ENCODE measurements at regions not wholly inside any gene's neighbourhood (a gene's known extent, or its start where the extent isn't known, plus 50 kb on each side); places are given as distances from the start of the nearest gene placed in this dataset.

DNA sequence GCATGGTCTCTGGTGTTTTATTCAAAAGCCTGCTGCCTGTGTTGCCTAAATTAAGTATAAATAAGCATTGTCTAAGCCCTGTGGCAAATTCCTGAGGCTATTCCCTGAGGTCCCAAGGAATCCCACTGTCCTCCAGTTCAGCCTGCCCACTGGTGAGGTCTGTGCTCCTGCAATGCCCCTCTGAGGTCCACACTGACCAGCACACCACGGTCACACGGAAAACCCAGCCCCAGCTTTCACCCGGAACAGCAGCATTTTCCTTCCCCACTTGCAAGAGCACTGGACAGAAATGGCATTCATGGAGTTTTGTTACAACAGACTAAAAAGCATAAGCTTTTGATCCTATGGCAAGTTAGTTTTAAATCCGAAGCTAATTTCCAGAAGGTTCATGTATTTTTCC is 234.0 kb downstream of the KLF13 start:
- H3K4me3 ChIP-seq (ENCODE audit: low read depth, low read length): no peak overlapping the region
- TF ChIP-seq, protein P1, sequence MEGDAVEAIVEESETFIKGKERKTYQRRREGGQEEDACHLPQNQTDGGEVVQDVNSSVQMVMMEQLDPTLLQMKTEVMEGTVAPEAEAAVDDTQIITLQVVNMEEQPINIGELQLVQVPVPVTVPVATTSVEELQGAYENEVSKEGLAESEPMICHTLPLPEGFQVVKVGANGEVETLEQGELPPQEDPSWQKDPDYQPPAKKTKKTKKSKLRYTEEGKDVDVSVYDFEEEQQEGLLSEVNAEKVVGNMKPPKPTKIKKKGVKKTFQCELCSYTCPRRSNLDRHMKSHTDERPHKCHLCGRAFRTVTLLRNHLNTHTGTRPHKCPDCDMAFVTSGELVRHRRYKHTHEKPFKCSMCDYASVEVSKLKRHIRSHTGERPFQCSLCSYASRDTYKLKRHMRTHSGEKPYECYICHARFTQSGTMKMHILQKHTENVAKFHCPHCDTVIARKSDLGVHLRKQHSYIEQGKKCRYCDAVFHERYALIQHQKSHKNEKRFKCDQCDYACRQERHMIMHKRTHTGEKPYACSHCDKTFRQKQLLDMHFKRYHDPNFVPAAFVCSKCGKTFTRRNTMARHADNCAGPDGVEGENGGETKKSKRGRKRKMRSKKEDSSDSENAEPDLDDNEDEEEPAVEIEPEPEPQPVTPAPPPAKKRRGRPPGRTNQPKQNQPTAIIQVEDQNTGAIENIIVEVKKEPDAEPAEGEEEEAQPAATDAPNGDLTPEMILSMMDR (IDR thresholded peaks at IDR 0.05; ENCODE audit: insufficient read depth, low read depth, low read length): no peak
- no peak for DNase-seq (ENCODE audit: low read depth)

DNA sequence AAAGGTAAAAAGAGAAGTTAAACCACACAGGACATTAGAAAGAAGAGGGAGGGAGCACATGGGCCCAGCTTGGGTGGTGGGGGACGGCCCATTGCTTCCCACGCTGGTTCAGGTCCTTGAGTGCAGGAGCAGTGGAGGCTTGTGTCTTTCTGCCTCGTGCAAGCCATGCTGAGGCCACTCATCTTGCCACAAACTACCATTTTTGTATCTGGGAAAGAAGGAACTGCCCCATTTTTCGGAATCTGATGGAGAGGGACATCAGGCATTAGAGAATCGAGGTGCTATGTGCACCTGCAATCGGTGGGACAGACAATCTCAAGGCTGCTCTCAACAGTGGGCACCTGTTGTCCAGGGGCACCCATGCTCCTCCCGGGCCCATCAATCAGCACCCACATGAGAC is 234.5 kb downstream of the KLF13 start:
- TF ChIP-seq, protein P1 (IDR thresholded peaks at IDR 0.05; ENCODE audit: insufficient read depth, low read depth, low read length): no peak
- H3K4me3 ChIP-seq (ENCODE audit: low read depth, low read length): no peak overlapping the region
- no peak for DNase-seq (ENCODE audit: low read depth)

DNA sequence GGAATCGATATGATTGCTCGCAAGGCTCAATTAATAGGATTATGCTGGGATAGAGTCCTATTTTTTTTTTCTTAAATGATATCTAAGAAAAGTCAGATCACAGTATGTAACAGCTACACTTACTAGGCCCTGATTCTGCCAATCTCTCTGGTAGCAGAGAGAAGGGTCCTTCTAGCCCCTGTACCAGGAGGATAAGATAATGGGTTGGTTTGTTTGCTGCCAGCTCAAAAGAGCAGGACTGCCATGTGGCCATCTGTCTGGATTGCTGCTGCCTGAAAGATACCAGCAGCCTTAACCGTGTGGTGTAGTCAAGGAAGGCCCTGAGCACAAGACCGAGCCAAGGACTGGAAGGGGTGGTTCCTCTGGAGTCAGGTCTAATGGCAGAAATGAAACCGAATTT is 236.4 kb downstream of the KLF13 start:
- TF ChIP-seq, protein P1 (IDR thresholded peaks at IDR 0.05; ENCODE audit: insufficient read depth, low read depth, low read length): no peak
- H3K4me3 ChIP-seq (ENCODE audit: low read depth, low read length): no peak overlapping the region
- no peak for DNase-seq (ENCODE audit: low read depth)

DNA sequence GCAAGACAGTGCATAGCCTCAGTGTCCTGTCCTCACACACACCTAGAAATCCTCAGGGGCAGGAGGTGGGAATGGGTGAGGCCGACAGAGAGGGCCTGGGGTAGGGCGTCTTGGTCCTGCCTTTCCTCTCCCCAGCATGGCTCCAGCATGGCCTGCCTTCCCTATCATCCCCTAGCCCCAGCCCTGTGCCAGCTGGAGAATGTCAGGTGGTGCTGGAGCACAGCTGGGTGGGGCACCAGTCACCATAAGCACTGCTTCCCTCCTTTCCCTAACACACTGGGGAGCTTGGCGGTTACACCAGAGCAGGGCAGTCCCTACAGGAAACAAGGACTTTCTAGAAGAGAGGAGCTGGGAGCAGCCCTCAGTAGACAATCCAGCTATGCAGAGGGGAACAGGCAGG is 236.8 kb downstream of the KLF13 start:
- H3K4me3 ChIP-seq (ENCODE audit: low read depth, low read length): no peak overlapping the region
- DNase-seq (ENCODE audit: low read depth): no peak
- TF ChIP-seq, protein P1 (IDR thresholded peaks at IDR 0.05; ENCODE audit: insufficient read depth, low read depth, low read length): no peak

DNA sequence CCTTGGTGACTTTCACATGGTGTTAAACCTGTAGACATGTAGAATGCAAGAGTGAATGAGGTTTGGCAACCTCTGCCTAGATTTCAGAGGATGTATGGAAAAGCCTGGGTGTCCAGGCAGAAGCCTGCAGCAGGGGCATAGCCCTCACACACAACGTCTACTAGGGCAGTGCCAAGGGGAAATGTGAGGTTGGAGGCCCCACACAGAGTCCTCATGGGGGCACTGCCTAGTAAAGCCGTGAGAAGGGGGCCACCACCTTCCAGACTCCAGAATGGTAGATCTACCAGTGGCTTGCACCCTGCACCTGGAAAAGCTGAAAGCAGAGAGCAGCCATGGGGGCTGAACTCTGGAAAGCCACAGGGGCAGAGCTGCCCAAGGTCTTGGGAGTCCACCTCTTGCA is 241.2 kb downstream of the KLF13 start:
- H3K4me3 ChIP-seq (ENCODE audit: low read depth, low read length): no peak overlapping the region
- no peak for DNase-seq (ENCODE audit: low read depth)
- TF ChIP-seq, protein P1 (IDR thresholded peaks at IDR 0.05; ENCODE audit: insufficient read depth, low read depth, low read length): no peak

DNA sequence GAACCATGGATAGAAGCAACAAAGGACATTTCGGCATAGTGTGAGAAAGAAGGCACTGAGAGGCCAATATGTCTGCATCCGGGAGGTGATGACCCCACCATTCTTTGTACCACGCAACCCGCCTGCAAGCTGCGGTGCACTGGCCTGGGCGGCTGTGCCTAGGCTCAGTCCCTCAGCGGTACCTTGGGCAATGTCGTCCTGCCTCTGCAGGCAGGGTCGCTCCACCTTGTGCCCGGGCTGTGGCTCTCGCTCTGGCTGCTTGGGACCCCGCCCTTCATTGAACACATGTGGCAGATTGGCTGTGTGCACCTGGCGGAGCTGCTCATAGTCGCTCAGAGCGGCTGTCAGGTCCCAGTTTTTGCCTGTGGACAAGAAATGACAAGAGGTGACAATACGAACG is 243.2 kb downstream of the KLF13 start:
- no peak for DNase-seq (ENCODE audit: low read depth)
- no peak overlapping the region for H3K4me3 ChIP-seq (ENCODE audit: low read depth, low read length)
- TF ChIP-seq, protein P1 (IDR thresholded peaks at IDR 0.05; ENCODE audit: insufficient read depth, low read depth, low read length): no peak

DNA sequence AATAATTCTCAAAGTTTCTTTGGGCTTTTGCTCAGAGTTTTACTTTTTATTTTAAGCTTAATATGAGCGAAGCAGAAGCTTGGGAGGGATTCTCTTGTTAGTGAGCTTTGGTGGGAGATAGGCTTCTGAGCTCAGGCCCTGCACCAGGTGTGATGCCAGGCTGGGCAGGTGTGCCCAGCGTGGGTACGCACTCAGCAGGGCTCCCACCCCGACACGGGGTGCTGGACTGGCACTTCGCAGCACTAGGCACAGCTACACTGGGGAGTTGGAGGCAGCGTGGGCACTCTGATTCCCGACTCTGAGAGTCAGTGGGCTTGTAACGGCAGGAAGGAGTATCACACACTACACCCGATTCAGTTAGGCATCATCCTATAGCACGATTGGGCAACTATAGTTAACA is 244.0 kb downstream of the KLF13 start:
- H3K4me3 ChIP-seq (ENCODE audit: low read depth, low read length): no peak overlapping the region
- TF ChIP-seq, protein P1 (IDR thresholded peaks at IDR 0.05; ENCODE audit: insufficient read depth, low read depth, low read length): no peak
- no peak for DNase-seq (ENCODE audit: low read depth)

All from fibroblast of villous mesenchyme (primary cell).